ENCODE measurements at regions not wholly inside any gene's neighbourhood (a gene's known extent, or its start where the extent isn't known, plus 50 kb on each side); places are given as distances from the start of the nearest gene placed in this dataset.

DNA sequence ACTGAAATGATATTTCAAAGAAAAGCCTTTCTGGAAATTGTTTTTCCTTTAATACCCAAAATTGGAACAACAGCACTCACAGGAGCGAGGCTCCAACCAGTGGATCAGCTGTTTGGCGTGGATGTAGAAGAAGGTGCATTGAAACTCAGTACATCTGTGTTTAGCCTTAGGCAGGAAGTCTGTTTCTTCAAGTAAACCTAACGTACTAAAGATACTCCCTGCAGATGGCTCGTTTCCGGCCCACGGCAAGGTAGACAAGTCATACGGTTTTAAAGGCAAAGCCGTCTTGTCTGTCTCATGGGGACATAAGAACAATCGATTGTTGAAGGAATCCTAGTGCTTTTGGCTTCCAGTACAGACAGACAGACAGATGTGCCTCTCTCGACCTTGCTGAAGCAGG is 50.0 kb upstream of the CLCN4 start:
- no peak overlapping the region for H3K4me3 Mint-ChIP-seq
- no peaks in the 10 kb centered on the region for H4K20me1 ChIP-seq (replicated peaks; ENCODE audit: insufficient read depth)
- no peak overlapping the region for H3K4me3 ChIP-seq
- H3K27ac ChIP-seq (ENCODE audit: low read depth), result no peak overlapping the region
- no peaks in the 10 kb centered on the region for H3K9me3 Mint-ChIP-seq
- no peaks in the 10 kb centered on the region for H3K36me3 ChIP-seq (ENCODE audit: insufficient read depth)
- H3F3A ChIP-seq (replicated peaks; ENCODE audit: low read depth), result no peaks in the 10 kb centered on the region
- no peaks in the 10 kb centered on the region for H3K27me3 ChIP-seq (ENCODE audit: insufficient read depth)
- no peak overlapping the region for H3K27ac Mint-ChIP-seq
- no peak for TF ChIP-seq ETS1 (IDR thresholded peaks at IDR 0.05)
- TF ChIP-seq POLR2AphosphoS5 (IDR thresholded peaks at IDR 0.05; ENCODE audit: low read depth), result no peak
- no peak for TF ChIP-seq ZNF331 (CRISPR knock-in tag; IDR thresholded peaks at IDR 0.05; ENCODE audit: low read depth)
- TF ChIP-seq NANOG (IDR thresholded peaks at IDR 0.05; ENCODE audit: borderline replicate concordance), result no peak
- no peak for TF ChIP-seq CREB1 (CRISPR knock-in tag; IDR thresholded peaks at IDR 0.05; ENCODE audit: low read depth)
- TF ChIP-seq EZH2 (IDR thresholded peaks at IDR 0.05; ENCODE audit: low read depth, unreplicated experiment), result no peak
- no peak for TF ChIP-seq ZNF114 (CRISPR knock-in tag; IDR thresholded peaks at IDR 0.05)
- TF ChIP-seq STAT1 (IDR thresholded peaks at IDR 0.05; ENCODE audit: unreplicated experiment), result no peak
- no peak for TF ChIP-seq JUNB (IDR thresholded peaks at IDR 0.05; ENCODE audit: unreplicated experiment)
- TF ChIP-seq ZNF462 (CRISPR knock-in tag; IDR thresholded peaks at IDR 0.05), result no peak
- TF ChIP-seq EZH2phosphoT487 (IDR thresholded peaks at IDR 0.05; ENCODE audit: unreplicated experiment), result no peak
- no peak for TF ChIP-seq CTCF (conservative IDR thresholded peaks at IDR 0.05; ENCODE audit: low read depth in 2 of 2)
- TF ChIP-seq, protein P1, sequence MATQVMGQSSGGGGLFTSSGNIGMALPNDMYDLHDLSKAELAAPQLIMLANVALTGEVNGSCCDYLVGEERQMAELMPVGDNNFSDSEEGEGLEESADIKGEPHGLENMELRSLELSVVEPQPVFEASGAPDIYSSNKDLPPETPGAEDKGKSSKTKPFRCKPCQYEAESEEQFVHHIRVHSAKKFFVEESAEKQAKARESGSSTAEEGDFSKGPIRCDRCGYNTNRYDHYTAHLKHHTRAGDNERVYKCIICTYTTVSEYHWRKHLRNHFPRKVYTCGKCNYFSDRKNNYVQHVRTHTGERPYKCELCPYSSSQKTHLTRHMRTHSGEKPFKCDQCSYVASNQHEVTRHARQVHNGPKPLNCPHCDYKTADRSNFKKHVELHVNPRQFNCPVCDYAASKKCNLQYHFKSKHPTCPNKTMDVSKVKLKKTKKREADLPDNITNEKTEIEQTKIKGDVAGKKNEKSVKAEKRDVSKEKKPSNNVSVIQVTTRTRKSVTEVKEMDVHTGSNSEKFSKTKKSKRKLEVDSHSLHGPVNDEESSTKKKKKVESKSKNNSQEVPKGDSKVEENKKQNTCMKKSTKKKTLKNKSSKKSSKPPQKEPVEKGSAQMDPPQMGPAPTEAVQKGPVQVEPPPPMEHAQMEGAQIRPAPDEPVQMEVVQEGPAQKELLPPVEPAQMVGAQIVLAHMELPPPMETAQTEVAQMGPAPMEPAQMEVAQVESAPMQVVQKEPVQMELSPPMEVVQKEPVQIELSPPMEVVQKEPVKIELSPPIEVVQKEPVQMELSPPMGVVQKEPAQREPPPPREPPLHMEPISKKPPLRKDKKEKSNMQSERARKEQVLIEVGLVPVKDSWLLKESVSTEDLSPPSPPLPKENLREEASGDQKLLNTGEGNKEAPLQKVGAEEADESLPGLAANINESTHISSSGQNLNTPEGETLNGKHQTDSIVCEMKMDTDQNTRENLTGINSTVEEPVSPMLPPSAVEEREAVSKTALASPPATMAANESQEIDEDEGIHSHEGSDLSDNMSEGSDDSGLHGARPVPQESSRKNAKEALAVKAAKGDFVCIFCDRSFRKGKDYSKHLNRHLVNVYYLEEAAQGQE (IDR thresholded peaks at IDR 0.05; ENCODE audit: unreplicated experiment), result no peak
- no peak overlapping the region for H2AFZ ChIP-seq
- H3K27me3 Mint-ChIP-seq (ENCODE audit: insufficient read depth, low read depth, poor library complexity), result peaks cover 3% of the 10 kb centered on the region
- peaks cover 9% of the 10 kb centered on the region; the same call in 2 of the 3 replicates for H3K4me1 Mint-ChIP-seq
- no peak overlapping the region for H3K4me2 ChIP-seq
- H3K36me3 Mint-ChIP-seq (ENCODE audit: low read depth), result peaks cover 17% of the 10 kb centered on the region
- no peak for ATAC-seq
- H3K4me1 ChIP-seq (ENCODE audit: insufficient read depth), result no peaks in the 10 kb centered on the region
- no peaks in the 10 kb centered on the region for H3K9me2 ChIP-seq (ENCODE audit: insufficient read depth)
- H3K79me2 ChIP-seq (replicated peaks; ENCODE audit: insufficient read depth), result no peaks in the 10 kb centered on the region
- DNase-seq (ENCODE audit: low spot score), result no peak

Measured in GM23338 (cell line).